MM.1S (cell line): ENCODE measurements at regions not wholly inside any gene's neighbourhood (a gene's known extent, or its start where the extent isn't known, plus 50 kb on each side); places are given as distances from the start of the nearest gene placed in this dataset.

ENCODE experiments used
- DNase-seq: peaks from one replicate; pipeline ENCODE4 v3.0.0-alpha.2; 2015
- H2AFZ ChIP-seq: fragments of 300-600 bp; sonication (generic); 2 replicates; pipeline ENCODE4 v1.6.0; 2016; ENCODE audit warnings: antibody characterized with exemption, low read length
- H3F3A ChIP-seq: fragments of 300-600 bp; sonication (generic); 2 replicates; pipeline ENCODE4 v1.6.1; 2016; ENCODE audit warnings: mild to moderate bottlenecking, antibody characterized with exemption, low read length, moderate library complexity, mixed read lengths; ENCODE audit not compliant: insufficient read depth
- H3K27ac ChIP-seq: fragments of 300-600 bp; sonication (generic); 2 replicates; pipeline ENCODE4 v1.5.1; 2016; ENCODE audit warnings: mild to moderate bottlenecking, low read length
- H3K27me3 ChIP-seq: fragments of 300-600 bp; sonication (generic); replicated peaks from 2 replicates; pipeline ENCODE4 v1.6.0; 2016; ENCODE audit warnings: low read length; ENCODE audit not compliant: insufficient read depth
- H3K36me3 ChIP-seq: fragments of 300-600 bp; sonication (generic); replicated peaks from 2 replicates; pipeline ENCODE4 v1.6.1; 2016; ENCODE audit warnings: mild to moderate bottlenecking, low read length, mixed read lengths; ENCODE audit not compliant: insufficient read depth
- H3K4me1 ChIP-seq: fragments of 300-600 bp; sonication (generic); 2 replicates; pipeline ENCODE4 v1.6.1; 2016; ENCODE audit warnings: low read length, mixed read lengths
- H3K4me2 ChIP-seq: fragments of 300-600 bp; sonication (generic); 2 replicates; pipeline ENCODE4 v1.6.0; 2016; ENCODE audit warnings: low read depth, low read length
- H3K4me3 ChIP-seq: fragments of 300-600 bp; sonication (generic); 2 replicates; pipeline ENCODE4 v1.5.1; 2016; ENCODE audit warnings: low read length, mixed read lengths
- H3K79me2 ChIP-seq: fragments of 300-600 bp; sonication (generic); 2 replicates; pipeline ENCODE4 v1.6.1; 2016; ENCODE audit warnings: mixed run types, low read length, mixed read lengths
- H3K9ac ChIP-seq: fragments of 300-600 bp; sonication (generic); 2 replicates; pipeline ENCODE4 v1.6.1; 2016; ENCODE audit warnings: low read length, mixed read lengths
- H3K9me2 ChIP-seq: fragments of 300-600 bp; sonication (generic); replicated peaks from 2 replicates; pipeline ENCODE4 v1.6.1; 2016; ENCODE audit warnings: mild to moderate bottlenecking, low read length, mixed read lengths; ENCODE audit not compliant: insufficient read depth
- H3K9me3 ChIP-seq: fragments of 300-600 bp; sonication (generic); replicated peaks from 2 replicates; pipeline ENCODE4 v1.6.1; 2016; ENCODE audit warnings: mild to moderate bottlenecking, low read length, mixed read lengths; ENCODE audit not compliant: insufficient read depth
- H4K20me1 ChIP-seq: fragments of 300-600 bp; sonication (generic); 2 replicates; pipeline ENCODE4 v1.6.1; 2016; ENCODE audit warnings: mild to moderate bottlenecking, low read length, moderate library complexity, mixed read lengths; ENCODE audit not compliant: insufficient read depth
- CTCF ChIP-seq: fragments of 300-600 bp; sonication (generic); IDR thresholded peaks from 2 replicates; pipeline ENCODE4 v1.5.1; 2016; ENCODE audit warnings: antibody characterized with exemption, low read length, mixed read lengths
- EZH2 ChIP-seq: fragments of 300-600 bp; sonication (generic); optimal IDR thresholded peaks from 2 replicates; pipeline ENCODE3; 2017; ENCODE audit warnings: low read depth, mild to moderate bottlenecking, antibody characterized with exemption, low read length, mixed read lengths
- EZH2phosphoT487 ChIP-seq: fragments of 300-600 bp; sonication (generic); IDR thresholded peaks from 2 replicates; pipeline ENCODE4 v1.6.1; 2018; ENCODE audit warnings: antibody characterized with exemption, low read length

GRCh38 chrX:784829-785228, 154.2 kb downstream of the SHOX start:
- H3K9me3 ChIP-seq: no peaks in the 10 kb centered on the region
- H3K79me2 ChIP-seq: no peaks in the 10 kb centered on the region
- no peaks in the 10 kb centered on the region for H4K20me1 ChIP-seq
- no peak overlapping the region for H3K9ac ChIP-seq
- no peaks in the 10 kb centered on the region for H3F3A ChIP-seq
- H3K4me2 ChIP-seq: no peak overlapping the region
- DNase-seq: no peak
- TF ChIP-seq EZH2phosphoT487 (no peak), EZH2 (no peak), CTCF (no peak)
- no peaks in the 10 kb centered on the region for H3K27me3 ChIP-seq
- no peak overlapping the region for H3K27ac ChIP-seq
- no peak overlapping the region for H2AFZ ChIP-seq
- H3K4me1 ChIP-seq: no peaks in the 10 kb centered on the region
- no peaks in the 10 kb centered on the region for H3K9me2 ChIP-seq
- no peaks in the 10 kb centered on the region for H3K36me3 ChIP-seq
- no peak overlapping the region for H3K4me3 ChIP-seq

- H3K36me3 ChIP-seq: no peaks in the 10 kb centered on the region
- no peak for TF ChIP-seq CTCF
- TF ChIP-seq EZH2: no peak
- no peak for TF ChIP-seq EZH2phosphoT487
Observed at GRCh38 chrX:781224-782204, 150.9 kb downstream of the SHOX start.

GRCh38 chrX:776529-777230, 146.1 kb downstream of the SHOX start:
- DNase-seq: no peak
- no peaks in the 10 kb centered on the region for H3K27me3 ChIP-seq
- no peak overlapping the region for H3K4me2 ChIP-seq
- H3K79me2 ChIP-seq: no peaks in the 10 kb centered on the region
- H4K20me1 ChIP-seq: no peaks in the 10 kb centered on the region
- H3K4me3 ChIP-seq: no peak overlapping the region
- H3K9me2 ChIP-seq: no peaks in the 10 kb centered on the region
- TF ChIP-seq CTCF (no peak), EZH2 (no peak), EZH2phosphoT487 (no peak)
- no peaks in the 10 kb centered on the region for H3K4me1 ChIP-seq
- H3K27ac ChIP-seq: no peak overlapping the region
- no peak overlapping the region for H2AFZ ChIP-seq
- no peaks in the 10 kb centered on the region for H3K9me3 ChIP-seq
- no peaks in the 10 kb centered on the region for H3F3A ChIP-seq
- H3K36me3 ChIP-seq: no peaks in the 10 kb centered on the region
- H3K9ac ChIP-seq: no peak overlapping the region

More at GRCh38 chrX:781224-782204, 150.9 kb downstream of the SHOX start:
- Histone ChIP-seq H3K9ac (no peak overlapping the region), H3K4me2 (no peak overlapping the region), H3F3A (no peaks in the 10 kb centered on the region), H3K4me3 (no peak overlapping the region), H3K27ac (no peak overlapping the region), H3K27me3 (no peaks in the 10 kb centered on the region), H3K9me2 (no peaks in the 10 kb centered on the region), H3K4me1 (no peaks in the 10 kb centered on the region), H3K9me3 (no peaks in the 10 kb centered on the region), H3K79me2 (no peaks in the 10 kb centered on the region), H4K20me1 (no peaks in the 10 kb centered on the region), H2AFZ (no peak overlapping the region)
- DNase-seq: no peak
